ENCODE measurements at regions not wholly inside any gene's neighbourhood (a gene's known extent, or its start where the extent isn't known, plus 50 kb on each side); places are given as distances from the start of the nearest gene placed in this dataset.

DNA sequence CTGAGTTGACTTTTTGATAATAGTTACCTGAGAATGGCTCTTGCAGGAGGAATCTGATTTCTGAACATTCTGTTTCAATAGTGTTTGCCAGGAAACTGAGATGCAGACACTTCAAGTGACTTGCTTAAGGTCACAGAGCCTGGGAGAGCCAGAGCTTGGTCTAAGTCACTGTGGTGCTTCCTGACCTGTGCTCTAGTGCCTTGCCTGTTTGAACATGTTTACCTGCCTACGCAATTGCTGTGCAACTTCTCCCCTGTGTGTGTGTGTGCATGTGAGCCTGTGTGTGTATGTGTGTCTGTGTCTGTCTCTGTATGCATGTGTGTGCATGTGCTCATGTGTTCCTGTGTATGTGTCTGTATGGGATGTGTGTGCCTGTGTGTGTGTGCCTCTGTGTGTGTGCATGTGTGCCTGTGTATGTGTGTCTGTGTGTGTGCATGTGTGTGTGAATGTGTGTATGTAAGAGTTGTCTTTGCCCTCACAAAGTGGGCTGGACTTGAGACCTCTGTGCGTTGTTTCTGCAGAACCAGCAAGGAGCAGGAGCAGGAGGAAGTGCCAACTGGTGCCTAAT is 185.8 kb downstream of the GADD45G start:
- DNase-seq (ENCODE audit: low read depth in 2 of 2, low spot score in 1 of 2) = no peak

DNA sequence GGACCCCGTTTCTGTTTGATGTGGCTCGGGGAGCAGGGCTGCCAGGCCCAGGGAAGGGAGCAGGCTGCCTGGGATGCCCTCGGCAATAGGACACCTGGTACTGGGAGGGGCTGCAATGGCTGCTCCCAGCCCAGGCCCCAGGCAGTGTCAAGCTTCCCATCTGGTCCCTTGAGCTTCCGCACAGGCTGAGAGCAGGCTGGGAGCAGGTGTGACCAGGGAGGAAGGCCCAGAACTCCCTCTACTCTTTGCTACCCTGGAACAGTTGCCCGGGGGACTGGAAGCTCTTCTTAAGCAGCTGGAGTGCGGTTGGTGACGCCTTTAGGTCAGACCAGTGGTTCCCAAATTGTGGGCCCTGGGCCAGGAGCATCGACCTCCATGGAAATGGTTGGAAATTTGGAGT is 186.9 kb downstream of the GADD45G start:
- DNase-seq (ENCODE audit: low read depth in 2 of 2, low spot score in 1 of 2) = no peak

- no peak for DNase-seq (ENCODE audit: low read depth in 2 of 2, low spot score in 1 of 2)
Observed at GRCh38 chr9:89792189-89793123, 187.6 kb downstream of the GADD45G start.

GRCh38 chr9:89793124-89793495 is 188.3 kb downstream of the GADD45G start:
- DNase-seq (ENCODE audit: low read depth in 2 of 2, low spot score in 1 of 2) = no peak

GRCh38 chr9:89793551-89793950 is 188.7 kb downstream of the GADD45G start:
- no peak for DNase-seq (ENCODE audit: low read depth in 2 of 2, low spot score in 1 of 2)

DNA sequence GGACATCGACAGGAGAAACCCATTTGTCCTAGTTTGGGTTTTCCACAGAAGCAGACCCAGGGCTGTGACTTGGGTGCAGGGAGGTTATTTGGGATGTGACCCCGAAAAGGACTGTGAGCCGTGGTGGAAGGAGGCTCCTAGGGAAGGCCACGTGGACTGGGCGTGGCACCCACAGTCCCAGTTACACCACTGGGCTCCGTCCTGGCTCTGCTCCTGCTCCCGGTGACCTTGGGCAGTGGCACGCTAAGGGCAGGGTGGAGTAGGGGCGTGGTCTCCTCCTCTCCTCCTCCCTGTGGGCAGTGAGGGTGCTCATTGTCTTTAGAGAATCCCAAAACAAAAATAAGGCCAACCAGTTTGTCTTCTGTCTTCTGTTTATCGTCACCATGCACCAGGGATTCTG is 190.1 kb downstream of the GADD45G start:
- no peak for DNase-seq (ENCODE audit: low read depth in 2 of 2, low spot score in 1 of 2)

GRCh38 chr9:89795538-89796195 is 190.9 kb downstream of the GADD45G start:
- DNase-seq (ENCODE audit: low read depth in 2 of 2, low spot score in 1 of 2) = no peak

GRCh38 chr9:89796606-89797005 is 191.8 kb downstream of the GADD45G start:
- DNase-seq (ENCODE audit: low read depth in 2 of 2, low spot score in 1 of 2) = no peak

GRCh38 chr9:89797255-89797654 is 192.4 kb downstream of the GADD45G start:
- DNase-seq (ENCODE audit: low read depth in 2 of 2, low spot score in 1 of 2) = no peak

DNA sequence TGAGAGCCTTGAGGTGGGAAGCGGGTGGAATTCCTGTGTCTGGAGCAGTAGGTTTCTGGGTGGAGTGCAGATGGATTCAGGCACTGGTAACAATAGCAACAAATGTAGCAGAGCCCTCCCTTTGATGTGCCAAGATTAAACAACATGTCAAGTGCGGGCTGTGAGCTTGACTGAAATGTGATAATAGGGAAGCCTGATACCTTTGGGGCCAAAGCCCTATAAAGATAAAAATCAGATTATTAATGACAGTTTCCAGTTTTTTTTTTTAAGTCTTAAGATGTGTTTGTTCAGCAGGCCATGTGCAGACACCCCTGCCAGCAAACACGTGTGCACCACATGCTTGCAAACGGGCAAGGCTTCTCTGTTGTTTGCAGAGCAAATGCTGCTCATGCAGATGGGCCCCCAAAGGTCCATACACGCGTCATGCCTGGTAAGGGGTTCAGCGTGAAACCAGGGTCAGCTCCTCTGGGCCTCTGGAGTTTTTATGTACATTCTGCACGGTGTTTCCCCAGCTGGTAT is 193.2 kb downstream of the GADD45G start:
- no peak for DNase-seq (ENCODE audit: low read depth in 2 of 2, low spot score in 1 of 2)

GRCh38 chr9:89798547-89799120 is 193.8 kb downstream of the GADD45G start:
- no peak for DNase-seq (ENCODE audit: low read depth in 2 of 2, low spot score in 1 of 2)

- no peak for DNase-seq (ENCODE audit: low read depth in 2 of 2, low spot score in 1 of 2)
Observed at GRCh38 chr9:89799221-89799620, 194.4 kb downstream of the GADD45G start.

GRCh38 chr9:89799766-89800165 is 195.0 kb downstream of the GADD45G start:
- DNase-seq (ENCODE audit: low read depth in 2 of 2, low spot score in 1 of 2) = no peak

- DNase-seq (ENCODE audit: low read depth in 2 of 2, low spot score in 1 of 2) = no peak
Observed at GRCh38 chr9:89801341-89801740, 196.5 kb downstream of the GADD45G start.

- DNase-seq (ENCODE audit: low read depth in 2 of 2, low spot score in 1 of 2) = no peak
Observed at GRCh38 chr9:89801742-89802670, 197.2 kb downstream of the GADD45G start.

- DNase-seq (ENCODE audit: low read depth in 2 of 2, low spot score in 1 of 2) = no peak
Observed at GRCh38 chr9:89802781-89803355, 198.1 kb downstream of the GADD45G start.

GRCh38 chr9:89803403-89803802 is 198.6 kb downstream of the GADD45G start:
- DNase-seq (ENCODE audit: low read depth in 2 of 2, low spot score in 1 of 2) = no peak

DNA sequence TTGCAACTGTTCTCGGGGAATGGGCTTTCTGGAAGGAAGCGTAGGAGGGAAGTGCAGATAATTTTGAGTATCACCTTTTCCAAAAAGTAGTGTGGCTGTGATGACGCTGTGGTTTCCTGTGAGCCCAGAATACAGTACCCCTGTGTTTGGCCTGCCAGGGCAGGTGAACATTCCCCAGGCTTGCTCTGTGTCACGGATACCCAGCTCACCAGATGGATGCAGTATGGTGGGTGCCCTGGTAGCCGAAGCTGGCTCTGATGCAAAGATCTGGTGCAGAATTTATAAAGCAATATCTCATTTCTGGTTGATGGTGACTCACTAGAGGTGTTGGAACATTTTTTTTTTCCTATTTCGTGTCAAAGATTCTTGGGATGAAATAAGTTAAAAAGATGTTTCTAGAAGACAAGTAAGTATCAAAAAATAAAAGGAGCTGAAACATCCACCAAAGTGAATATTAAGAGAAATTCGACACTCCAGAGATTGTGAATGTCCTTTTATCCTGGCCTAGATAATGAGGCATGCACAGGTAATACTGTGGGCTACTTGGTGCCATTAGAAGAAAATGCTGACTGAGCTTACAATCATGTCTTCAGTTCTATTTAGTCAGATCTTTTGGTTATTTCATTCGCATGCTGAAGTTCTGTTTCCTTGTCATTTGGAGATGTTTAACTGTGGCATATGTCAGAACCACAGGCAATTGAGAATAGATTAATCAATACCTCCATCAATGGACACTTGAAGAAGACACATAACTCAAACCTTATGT is 200.1 kb downstream of the GADD45G start:
- no peak for DNase-seq (ENCODE audit: low read depth in 2 of 2, low spot score in 1 of 2)

- DNase-seq (ENCODE audit: low read depth in 2 of 2, low spot score in 1 of 2) = no peak
Observed at GRCh38 chr9:89805571-89806292, 200.9 kb downstream of the GADD45G start.

All from stimulated activated CD8-positive, alpha-beta memory T cell treated with anti-CD3 and anti-CD28 coated beads, Interleukin-4, amount 100 ng/mL, for 1 hour (primary cell).